RWPE1 (cell line): ENCODE measurements at regions not wholly inside any gene's neighbourhood (a gene's known extent, or its start where the extent isn't known, plus 50 kb on each side); places are given as distances from the start of the nearest gene placed in this dataset.

Experiments used
- CTCF ChIA-PET: fragments of 350-600 bp; sonication (Branson Sonifier 250); formaldehyde crosslinking; extraction: SDS; loops from one replicate; lab custom pipeline; 2021; lab: Yijun Ruan, JAX
- POLR2A ChIA-PET: fragments of 400-600 bp; formaldehyde crosslinking; extraction: SDS; loops from one replicate; lab custom pipeline; 2020; ENCODE audit warnings: antibody characterized with exemption; ENCODE audit not compliant: low non-redundant PET; lab: Yijun Ruan, JAX
- DNase-seq: peaks from one replicate; pipeline ENCODE4 v3.0.0; 2012; ENCODE audit warnings: low spot score
- H3K27ac ChIP-seq: fragments of 450-650 bp; 2 replicates; pipeline ENCODE4 v1.5.1; 2017
- CTCF ChIP-seq: fragments of 450-650 bp; conservative IDR thresholded peaks from 2 replicates; pipeline ENCODE4 v1.5.1; 2017; ENCODE audit warnings: low read depth, mild to moderate bottlenecking

GRCh38 chr3:194991338-194991654 is 279.7 kb downstream of the XXYLT1 start:
- ChIA-PET CTCF (no interaction called here), POLR2A (no interaction called here)
- DNase-seq, result no peak
- H3K27ac ChIP-seq, result no peak overlapping the region
- TF ChIP-seq CTCF, result no peak

- no peak overlapping the region for H3K27ac ChIP-seq
- ChIA-PET CTCF (no interaction called here), POLR2A (no interaction called here)
- TF ChIP-seq CTCF, result no peak
- no peak for DNase-seq
Observed at GRCh38 chr3:194993896-194994295, 277.1 kb downstream of the XXYLT1 start.

GRCh38 chr3:194994551-194994981 is 276.4 kb downstream of the XXYLT1 start:
- CTCF ChIA-PET, result no interaction called here
- no peak for TF ChIP-seq CTCF
- no peak overlapping the region for H3K27ac ChIP-seq
- POLR2A ChIA-PET, result no interaction called here
- no peak for DNase-seq

- POLR2A ChIA-PET, result no interaction called here
- no peak overlapping the region for H3K27ac ChIP-seq
- CTCF ChIA-PET, result no interaction called here
- no peak for DNase-seq
- TF ChIP-seq CTCF, result no peak
Observed at GRCh38 chr3:194995334-194995733, 275.6 kb downstream of the XXYLT1 start.

GRCh38 chr3:194995922-194996321 is 275.0 kb downstream of the XXYLT1 start:
- no peak for TF ChIP-seq CTCF
- POLR2A ChIA-PET, result no interaction called here
- H3K27ac ChIP-seq, result no peak overlapping the region
- DNase-seq, result no peak
- CTCF ChIA-PET, result no interaction called here

- TF ChIP-seq CTCF, result no peak
- no peak for DNase-seq
- H3K27ac ChIP-seq, result no peak overlapping the region
- POLR2A ChIA-PET, result no interaction called here
- CTCF ChIA-PET, result interaction anchor here (0.7 to 1.4 kb wide), 4 partner anchors 10 to 314 kb away, joined by 3 to 5 read pairs (median 4); no protein-coding TSS in a partner anchor
Observed at GRCh38 chr3:194996746-194997145, 274.2 kb downstream of the XXYLT1 start.

GRCh38 chr3:194998417-194998816 is 272.5 kb downstream of the XXYLT1 start:
- CTCF ChIA-PET, result interaction anchor here (1.0 kb wide), 1 partner anchor 108 kb away, joined by 4 read pairs; no protein-coding TSS in a partner anchor
- no peak for TF ChIP-seq CTCF
- DNase-seq, result no peak
- POLR2A ChIA-PET, result no interaction called here
- no peak overlapping the region for H3K27ac ChIP-seq
